CD4-positive, alpha-beta T cell treated with Interleukin-15 for 4 hours (primary cell): ENCODE measurements at regions not wholly inside any gene's neighbourhood (a gene's known extent, or its start where the extent isn't known, plus 50 kb on each side); places are given as distances from the start of the nearest gene placed in this dataset.
"Not testable (repeated sequence)": the region's sequence is repeated elsewhere in the genome, so short reads cannot be mapped to it uniquely, and the experiment has no call there.

ENCODE experiments used
- DNase-seq: peaks from one replicate; pipeline ENCODE4 v3.0.0-alpha.2; 2020; ENCODE audit warnings: low spot score

DNA sequence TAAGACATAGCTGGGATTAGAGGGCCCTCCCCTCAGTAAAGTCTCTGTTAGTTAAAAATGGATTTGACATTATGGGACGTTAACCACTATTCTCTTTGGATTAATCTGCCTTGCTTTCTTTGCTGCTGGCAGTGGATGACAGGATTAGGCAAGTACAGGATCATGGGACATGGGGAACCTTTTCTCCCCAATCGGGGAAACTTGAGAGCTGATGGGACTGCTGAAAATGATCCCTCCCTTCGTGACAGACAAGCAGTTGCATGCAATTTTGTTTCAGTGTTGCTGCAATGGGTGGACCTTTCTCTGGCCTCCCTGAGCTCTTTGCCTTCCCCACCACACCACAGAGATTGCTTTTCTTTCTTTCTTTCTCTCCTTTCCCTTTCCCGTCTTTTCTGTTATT is 120.2 kb upstream of the BANK1 start:
- DNase-seq, result no peak

DNA sequence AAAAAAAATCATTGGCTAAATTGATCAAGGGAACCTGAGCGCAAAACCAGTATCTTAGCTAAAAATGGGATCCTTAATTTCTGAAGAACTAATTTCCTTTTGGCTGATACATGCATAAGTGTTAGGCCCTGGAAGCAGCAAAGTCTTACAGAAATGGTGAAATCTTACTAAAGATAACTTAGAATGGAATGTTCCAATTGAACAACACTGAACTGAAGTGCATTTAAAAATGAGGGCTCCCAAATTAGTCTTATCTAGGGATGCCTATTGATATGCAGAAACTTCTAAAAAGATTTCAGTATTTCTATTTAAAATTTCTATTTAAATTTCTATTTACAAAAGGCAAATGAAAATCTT is 120.7 kb upstream of the BANK1 start:
- DNase-seq, result no peak

DNA sequence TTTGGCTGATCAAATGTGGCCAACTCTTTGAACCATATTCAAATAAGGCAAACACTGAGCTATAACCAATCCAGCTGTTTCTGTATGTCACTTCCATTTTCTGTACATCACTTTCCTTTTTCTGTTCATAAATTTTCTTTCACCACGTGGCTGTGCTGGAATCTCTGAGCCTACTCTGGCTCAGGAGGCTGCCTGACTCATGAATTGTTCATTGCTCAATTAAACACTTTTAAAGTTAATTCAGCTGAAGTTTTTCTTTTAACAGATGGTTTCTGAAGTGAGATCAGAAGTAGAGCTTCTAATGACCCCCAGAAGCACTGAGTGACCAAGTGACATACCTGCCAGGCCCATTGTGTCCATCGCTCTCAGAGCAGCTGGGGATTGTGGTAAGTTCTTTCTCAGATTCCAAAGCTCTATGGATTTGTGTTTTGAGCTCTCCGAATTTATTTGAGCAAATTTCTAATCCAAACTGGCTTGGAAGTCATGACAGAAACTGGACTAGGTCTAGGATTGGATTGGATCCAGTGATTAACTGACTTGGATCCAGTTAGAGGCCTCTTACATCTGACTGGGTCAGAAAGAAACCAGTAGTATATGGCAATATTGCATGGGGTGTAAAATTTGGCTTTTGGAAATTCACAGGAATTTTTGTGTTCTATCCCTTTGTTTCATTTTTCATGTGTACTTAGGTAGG is 121.2 kb upstream of the BANK1 start:
- DNase-seq, result no peak

DNA sequence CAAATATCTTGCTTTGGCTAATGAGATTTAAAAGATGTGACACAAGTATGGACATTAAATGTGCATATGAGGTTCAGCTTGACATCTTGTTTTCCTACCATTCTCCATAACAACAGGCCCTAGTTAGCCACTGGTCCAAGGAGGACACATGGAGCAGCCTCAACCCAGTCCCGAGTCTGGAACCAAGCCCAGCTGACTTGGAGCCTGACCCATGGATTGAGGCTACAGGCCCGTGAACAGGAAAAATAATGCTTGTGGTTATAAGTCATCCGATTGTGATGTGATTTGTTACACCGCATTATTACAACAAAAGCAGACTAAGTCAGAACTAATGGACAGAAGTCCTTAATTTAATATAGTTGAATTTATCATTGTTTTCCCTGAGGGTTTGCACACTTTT is 123.2 kb upstream of the BANK1 start:
- no peak for DNase-seq

DNA sequence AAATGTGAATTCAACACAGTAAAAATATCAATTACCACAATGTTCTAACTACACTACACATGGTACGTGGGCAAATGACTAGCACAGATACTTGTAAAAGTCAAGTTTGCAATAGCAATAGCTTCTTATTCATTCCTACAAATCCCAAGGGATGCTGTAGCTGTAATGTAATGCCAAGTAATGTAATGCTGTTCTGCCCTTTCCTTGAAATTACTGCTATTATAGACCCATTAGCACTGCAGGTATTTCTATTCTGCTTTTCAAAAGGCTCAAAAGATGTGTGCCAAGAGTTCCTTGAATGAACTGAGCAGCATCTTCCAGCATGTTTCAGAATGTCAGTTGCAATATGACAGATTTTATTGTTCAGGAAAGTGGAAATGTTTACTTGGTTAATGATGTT is 129.9 kb upstream of the BANK1 start:
- no peak for DNase-seq

DNA sequence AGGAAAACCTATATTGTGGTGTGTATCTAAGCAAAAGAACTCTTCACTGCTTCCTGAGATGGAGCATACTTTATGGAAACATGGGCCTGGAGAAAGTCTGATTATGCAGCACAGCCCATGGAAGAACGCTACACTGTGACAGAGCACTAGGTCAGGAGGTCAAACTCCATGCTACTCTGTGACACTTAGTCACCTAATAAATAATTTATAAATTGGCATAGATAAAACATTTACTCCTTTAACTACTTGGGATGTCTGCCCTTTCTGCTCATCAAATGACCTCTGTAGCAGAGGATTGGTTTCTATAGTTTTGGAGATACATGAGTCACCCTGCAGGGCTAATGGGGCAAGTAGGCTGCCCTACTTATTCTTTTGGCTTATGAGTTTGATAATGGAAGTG is 134.7 kb upstream of the BANK1 start:
- DNase-seq, result no peak

DNA sequence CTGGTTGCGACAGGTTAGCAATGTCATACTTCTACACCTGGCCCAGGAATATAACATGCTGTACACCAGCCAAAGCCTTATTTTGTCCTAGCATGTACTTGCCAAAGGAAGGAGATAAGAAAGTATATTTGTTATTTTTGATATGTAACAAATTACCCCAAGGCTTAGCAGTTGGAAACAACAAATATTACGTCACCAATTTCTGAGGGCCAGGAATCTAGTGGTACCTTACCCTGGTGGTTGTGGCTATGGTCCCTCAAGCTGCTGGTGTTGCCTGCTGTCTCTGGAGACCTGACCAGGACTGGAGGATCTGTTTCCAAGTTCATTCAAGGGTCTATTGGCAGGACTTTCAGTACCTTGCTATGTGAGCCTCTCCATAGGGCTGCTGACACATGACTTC is 135.5 kb upstream of the BANK1 start:
- no peak for DNase-seq

DNA sequence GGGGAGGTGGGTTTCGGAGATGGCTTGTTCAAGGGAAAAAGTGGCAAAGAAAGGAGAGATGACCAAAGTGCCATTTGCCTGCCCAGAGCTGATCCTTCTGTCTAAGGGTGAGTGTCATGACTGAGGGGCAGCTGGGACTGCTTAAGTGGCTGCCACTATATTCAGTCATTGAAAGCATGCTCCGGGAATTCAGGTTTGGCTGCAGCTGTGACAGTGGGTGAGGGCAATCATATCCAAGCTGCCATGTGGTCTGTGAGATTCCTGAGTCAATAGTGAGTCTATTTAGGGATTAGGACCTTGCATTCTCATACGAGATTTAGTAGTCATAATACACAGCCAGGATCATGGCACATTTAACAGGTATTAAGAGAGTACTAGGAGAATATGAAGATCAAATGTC is 138.8 kb upstream of the BANK1 start:
- no peak for DNase-seq

DNA sequence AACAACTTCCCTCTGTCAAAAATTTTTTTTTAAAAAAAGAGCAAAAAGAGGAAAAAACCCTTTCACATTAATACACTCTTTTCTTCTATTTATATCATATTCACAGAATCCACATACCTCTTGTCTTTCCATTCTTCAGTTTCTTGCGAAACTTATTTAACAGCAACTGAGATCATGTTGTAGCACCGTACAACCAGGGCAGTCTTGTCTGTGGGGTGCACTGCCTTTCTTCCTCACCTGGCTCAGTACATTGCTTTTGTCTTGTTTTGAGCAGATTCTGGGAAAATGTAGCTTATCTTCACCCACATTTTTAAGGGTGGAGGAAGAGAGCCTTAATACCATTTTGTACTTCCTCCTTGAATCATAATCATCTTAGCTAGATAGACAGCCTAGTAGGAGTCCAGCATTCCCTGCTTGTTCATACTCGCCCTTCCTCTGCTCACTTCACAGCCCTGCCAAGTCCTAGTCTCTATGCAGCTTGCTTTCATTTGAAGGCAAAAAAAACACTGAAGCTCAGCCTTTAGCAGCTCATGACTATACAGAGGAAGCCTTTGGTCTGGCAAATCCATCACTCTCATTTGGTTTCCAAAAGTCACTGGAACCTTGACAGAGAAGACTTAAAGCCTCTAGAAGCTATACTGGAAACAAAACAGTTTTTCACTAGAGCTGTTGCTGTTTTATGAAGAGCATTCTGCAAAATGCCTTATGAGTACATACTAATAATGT is 140.6 kb upstream of the BANK1 start:
- no peak for DNase-seq

DNA sequence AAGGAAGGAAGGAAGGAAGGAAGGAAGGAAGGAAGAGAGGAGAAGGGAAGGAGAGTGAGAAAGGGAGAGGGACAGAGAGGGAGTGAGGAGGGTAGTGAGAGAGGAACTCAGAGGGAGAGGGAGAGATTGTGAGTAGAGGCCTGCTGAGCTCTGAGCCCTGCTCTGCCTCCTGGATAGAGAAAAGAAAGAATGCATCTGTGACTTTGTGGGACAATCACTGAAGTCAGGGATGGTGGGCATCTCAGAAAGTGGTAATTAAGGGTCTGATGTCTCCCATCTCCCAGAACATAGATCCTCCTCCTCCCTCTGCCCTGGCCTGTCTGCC is 142.9 kb upstream of the BANK1 start:
- no peak for DNase-seq

DNA sequence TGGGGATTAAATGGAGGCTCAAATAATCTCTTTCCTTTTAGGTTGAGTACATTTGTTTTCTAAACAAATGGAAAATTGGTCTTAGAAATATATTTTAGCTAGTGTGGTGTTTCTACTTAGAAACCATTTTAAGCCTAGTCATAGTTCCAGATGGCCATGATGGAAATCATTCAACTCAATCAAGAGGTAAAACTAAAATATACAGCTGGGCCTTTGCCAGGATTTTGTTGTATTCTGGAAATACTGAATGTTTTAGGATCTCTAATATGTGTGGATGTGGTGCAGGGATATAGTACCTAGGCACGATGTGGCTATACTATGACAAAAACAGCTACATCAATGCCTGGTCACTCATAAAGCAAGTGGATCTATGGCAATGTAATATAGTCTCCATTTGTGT is 146.0 kb upstream of the BANK1 start:
- DNase-seq, result no peak

DNA sequence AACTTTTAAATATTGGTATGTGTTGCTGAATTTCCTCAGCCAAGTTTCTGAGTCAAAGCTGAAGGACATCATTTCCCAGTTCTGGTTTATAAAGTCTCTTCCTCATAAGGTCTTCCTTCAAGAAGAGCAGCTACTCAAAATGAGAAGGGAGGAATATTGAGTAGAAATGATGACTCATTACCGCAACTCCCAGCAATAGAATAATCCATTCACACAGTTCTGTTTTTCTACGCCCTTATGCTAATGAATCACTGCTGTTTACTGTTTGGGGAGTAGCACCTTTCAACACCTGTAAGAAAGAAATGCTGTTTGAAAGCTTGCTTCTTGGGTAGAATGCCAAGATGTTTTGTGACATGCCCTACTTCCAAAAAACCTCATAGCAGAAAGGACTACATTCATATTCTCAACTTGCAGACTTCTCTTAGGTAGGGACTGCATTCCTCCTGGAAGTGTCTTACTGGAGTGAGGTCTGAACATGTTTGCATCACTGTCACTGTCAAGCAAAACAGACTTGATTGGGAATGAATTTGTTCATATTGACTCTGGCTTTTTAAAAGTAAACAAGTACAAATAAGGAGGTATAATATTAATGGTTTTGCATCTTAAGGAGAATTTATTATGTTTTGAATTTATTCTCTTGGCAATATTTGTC is 147.2 kb upstream of the BANK1 start:
- no peak for DNase-seq

DNA sequence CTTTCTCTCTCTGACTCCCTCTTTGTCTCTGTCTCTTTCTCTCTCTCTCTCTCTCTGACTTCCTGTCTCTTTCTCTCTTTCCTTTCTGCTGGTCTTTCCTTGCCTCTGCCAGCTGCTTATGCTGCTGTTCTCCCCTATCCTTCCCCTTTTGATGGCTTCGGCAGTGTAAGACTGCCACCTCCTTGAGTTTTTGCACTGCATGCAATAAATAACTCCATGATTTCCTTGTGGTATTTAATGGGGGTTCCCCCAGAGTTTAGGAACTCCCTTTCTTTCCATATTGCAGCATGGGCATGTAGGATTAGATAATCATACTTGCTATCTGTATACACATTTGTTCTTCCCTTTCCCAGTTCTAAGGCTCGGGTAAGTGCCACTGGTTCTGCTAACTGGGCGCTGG is 157.8 kb upstream of the BANK1 start:
- DNase-seq, result not testable (repeated sequence)

DNA sequence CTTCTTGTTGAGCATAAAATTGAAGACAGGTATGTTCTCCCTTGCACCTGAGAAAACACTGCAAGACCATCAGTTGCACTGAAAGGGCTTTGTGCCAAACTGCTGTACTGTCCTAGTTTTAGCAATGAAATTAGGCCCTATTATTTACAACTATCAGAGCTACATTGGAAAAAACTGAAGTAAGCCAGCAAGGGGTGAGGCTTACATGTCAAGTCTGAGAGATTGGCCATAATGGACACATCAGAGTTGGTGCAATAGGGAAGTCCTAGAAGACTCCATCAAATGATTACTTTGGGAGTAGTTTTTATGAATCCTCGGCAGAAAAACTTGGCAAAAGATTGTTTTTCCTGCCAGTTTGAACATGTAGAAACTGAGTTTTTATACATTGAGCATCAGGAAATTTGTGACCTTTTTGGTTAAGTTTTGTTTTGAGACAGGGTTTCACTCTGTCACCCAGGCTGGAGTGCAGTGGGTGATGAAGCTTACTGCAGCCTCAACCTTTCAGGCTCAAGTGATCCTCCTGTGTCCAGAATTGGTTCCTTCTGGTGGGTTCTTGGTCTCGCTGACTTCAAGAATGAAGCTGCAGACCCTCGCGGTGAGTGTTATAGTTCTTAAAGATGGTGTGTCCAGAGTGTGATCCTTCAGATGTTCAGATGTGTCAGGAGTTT is 160.1 kb upstream of the BANK1 start:
- no peak for DNase-seq

DNA sequence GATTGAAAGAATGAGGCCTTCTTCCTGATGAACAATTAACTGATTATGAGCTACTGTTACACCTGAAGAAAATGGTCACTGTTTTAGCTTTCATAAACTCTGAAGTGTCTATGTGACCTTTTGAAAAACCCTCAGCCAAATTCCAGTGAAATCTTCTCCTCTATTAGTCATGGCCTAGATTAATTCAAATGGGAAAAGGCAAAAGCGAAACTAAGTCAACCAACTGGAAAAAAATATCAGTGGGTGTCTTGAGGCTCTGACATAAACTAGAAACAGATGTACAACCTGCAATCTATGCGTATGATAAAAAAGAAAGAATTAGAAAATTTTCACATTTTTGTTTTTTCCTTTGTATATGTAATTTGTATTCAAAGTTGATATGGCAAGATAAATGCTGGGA is 169.4 kb upstream of the BANK1 start:
- no peak for DNase-seq

DNA sequence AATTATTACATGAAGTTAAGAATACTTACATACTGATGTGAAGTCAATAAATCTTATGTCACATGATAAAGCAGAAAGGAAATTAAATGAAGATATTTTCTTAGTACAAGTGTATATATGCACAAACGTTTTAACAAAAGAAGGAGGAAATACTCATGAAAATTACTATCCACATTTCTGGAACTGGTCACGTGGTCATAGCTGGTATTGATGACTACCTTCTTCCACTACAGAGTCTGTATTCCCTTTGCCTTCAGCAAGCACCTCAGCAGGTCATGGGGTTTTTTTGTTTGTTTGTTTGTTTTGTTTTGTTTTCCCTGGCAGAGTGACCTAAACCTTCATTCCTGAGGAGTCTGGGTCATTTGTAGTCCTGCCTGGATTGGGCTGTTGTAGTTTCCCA is 174.9 kb upstream of the BANK1 start:
- DNase-seq, result no peak

DNA sequence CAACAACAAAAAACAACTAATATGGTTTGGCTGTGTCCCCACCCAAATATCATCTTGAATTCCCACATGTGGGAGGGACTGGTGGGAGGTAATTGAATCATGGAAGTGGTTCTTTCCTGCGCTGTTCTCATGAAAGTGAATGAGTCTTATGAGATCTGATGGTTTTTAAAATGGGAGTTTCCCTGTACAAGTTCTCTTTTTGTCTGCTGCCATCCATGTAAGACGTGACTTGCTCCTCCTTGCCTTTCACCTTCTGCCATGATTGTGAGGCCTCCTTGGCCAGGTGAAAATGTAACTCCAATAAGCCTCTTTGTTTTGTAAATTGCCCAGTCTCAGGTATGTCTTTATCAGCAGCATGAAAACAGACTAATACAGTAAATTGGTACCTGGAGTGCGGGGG is 183.5 kb upstream of the BANK1 start:
- DNase-seq, result not testable (repeated sequence)

DNA sequence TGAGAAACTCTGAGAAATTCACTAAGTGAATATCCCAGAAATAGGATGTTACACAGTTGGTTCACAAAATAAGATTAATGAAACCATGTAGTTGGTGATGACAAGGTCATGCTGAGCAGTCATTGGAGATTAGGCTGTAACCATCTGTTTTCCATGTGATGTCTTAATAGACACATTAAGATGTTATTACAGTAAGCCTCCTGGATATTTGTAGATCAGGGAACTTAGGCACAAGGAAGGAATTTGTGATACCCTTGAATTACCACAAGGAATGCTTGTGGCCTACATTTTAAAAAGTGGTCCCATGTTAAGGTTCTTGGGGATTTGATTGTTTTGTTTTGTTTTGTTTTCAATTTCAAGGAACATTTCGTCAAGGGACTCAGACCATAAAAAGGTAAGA is 185.6 kb upstream of the BANK1 start:
- no peak for DNase-seq

DNA sequence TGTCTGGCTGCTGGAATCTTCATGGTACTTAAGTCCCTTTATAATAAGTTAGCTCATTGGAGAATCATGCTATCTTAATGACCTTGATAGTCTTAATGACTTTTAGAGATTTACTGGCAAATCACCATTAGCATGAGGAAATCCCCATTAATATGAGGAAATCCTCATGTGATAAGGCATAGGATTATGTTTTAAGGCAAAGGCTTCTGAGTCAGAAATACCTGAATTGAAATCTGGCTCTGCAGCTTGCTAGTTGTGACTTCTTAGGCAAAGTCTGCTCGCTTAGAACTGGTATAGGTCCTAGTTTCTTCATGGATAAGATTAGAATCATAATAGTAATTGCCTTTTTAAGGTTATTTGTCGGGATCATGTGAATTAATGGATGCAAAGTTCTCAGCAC is 190.2 kb upstream of the BANK1 start:
- DNase-seq, result no peak

DNA sequence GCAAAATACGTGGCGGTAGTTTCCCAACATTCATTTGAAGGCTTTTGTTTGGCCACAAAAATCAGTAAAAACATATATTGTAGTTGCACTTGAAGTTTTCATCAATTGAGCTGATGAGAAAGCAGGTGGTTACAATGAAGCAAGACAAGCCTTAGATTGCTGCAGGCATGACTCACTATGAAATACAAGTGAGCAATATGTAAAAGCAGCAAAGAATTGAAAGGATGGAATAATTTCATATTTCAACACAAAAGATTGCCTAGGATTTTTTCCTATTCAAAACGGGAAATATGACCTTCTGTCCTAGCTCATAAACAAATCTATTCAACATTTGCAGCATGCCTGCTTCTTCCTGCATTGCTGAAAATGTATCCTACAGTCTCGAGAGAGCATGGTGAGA is 190.9 kb upstream of the BANK1 start:
- no peak for DNase-seq

DNA sequence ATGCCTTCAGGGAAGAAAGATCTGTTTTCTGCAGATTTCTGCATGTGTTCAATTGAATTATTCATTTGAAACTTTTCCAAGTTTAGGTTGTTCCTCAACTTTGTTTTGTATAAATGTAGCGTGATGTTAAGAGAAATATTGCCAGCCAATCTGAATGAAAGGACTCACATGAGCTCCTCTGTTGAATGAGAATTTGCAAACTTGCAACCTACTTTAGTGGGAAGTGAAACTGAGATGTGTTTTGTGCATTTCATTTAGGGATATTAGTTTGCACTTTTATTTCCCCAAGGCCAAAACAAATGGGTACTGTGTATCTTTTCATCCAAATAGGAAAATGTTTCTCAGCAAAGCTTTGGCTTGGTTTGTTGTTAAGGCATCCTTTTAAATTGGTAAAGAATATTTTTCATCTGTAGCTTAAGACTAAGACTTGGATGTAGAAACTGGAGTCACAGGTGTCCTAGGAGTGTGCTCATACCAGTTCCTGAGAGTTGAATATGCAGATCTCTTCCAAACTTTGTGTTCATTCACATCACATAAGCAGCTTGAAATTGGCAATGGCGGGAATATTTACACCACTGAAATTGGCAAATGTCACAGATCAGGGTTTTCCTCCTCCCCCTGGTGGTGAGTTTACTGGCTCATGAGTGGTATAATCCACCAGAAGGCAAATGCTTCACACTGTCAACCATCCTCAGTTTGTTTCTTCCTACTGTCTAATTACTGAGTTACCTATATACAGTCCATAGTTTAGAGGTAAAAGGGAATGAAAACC is 193.6 kb upstream of the BANK1 start:
- peak; percentile 46 for DNase-seq

DNA sequence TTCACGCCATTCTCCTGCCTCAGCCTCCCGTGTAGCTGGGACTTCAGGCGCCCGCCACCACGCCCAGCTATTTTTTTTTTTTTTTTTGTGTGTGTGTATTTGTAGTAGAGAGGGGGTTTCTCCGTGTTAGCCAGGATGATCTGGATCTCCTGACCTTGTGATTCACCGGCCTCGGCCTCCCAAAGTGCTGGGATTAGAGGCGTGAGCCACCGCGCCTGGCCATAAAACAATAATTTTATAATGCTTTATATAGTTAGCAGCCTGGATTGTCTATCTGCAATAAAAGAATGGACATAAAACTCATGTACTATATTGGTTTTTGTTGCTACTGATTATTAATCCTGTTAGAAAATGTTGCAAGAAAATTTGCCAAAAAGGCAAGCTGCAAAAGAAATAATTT is 195.9 kb upstream of the BANK1 start:
- no peak for DNase-seq

DNA sequence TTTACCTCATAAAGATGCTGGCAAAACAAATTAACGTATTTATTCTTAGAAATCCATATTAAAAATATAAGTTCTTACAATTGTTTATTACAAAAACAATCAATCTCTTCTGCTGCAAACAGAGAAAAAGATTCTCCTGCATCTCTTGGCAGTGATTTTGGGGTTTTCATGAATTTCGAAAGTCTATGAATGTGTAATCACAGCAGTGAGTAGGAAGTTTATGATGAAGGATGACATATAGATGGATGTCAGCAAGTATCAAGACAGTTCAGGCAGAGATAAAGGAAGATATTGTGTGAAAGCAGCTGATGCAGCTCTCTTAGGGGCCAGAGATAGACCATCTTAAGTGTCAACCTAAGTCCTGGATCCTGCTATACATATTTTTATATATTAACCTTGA is 196.9 kb upstream of the BANK1 start:
- DNase-seq, result no peak
